NCI-H345 treated with DMSO at 0.1 percent for 48 hours (cell line): ENCODE measurements at regions not wholly inside any gene's neighbourhood (a gene's known extent, or its start where the extent isn't known, plus 50 kb on each side); places are given as distances from the start of the nearest gene placed in this dataset.

Source experiments
- DNase-seq: peaks from one replicate; lab custom pipeline; 2025; ENCODE audit not compliant: unreplicated experiment; lab: John Stamatoyannopoulos, UW

- peak; percentile 95 for DNase-seq
Observed at GRCh38 chr4:119933606-119934005, 133.0 kb downstream of the MAD2L1 start.

GRCh38 chr4:119932277-119932676 is 134.4 kb downstream of the MAD2L1 start:
- DNase-seq = no peak

- no peak for DNase-seq
Observed at GRCh38 chr4:119930546-119930945, 136.1 kb downstream of the MAD2L1 start.

- DNase-seq = no peak
Observed at GRCh38 chr4:119921830-119922229, 144.8 kb downstream of the MAD2L1 start.

GRCh38 chr4:119906277-119906676 is 160.4 kb downstream of the MAD2L1 start:
- DNase-seq = no peak

- DNase-seq = no peak
Observed at GRCh38 chr4:119898211-119898610, 168.4 kb downstream of the MAD2L1 start.

GRCh38 chr4:119897260-119897659 is 169.4 kb downstream of the MAD2L1 start:
- DNase-seq = no peak

GRCh38 chr4:119894650-119895208 is 171.9 kb downstream of the MAD2L1 start:
- DNase-seq = no peak

- no peak for DNase-seq
Observed at GRCh38 chr4:119873794-119874325, 192.8 kb downstream of the MAD2L1 start.

- DNase-seq = no peak
Observed at GRCh38 chr4:119873132-119873531, 193.5 kb downstream of the MAD2L1 start.

- no peak for DNase-seq
Observed at GRCh38 chr4:119872371-119873016, 194.2 kb downstream of the MAD2L1 start.

GRCh38 chr4:119870856-119871255 is 195.8 kb downstream of the MAD2L1 start:
- no peak for DNase-seq

- no peak for DNase-seq
Observed at GRCh38 chr4:119865789-119866188, 200.9 kb downstream of the MAD2L1 start.

- DNase-seq = no peak
Observed at GRCh38 chr4:119865389-119865788, 201.3 kb downstream of the MAD2L1 start.

GRCh38 chr4:119861731-119862130 is 204.9 kb downstream of the MAD2L1 start:
- DNase-seq = no peak

- no peak for DNase-seq
Observed at GRCh38 chr4:119858176-119858575, 208.5 kb downstream of the MAD2L1 start.

- DNase-seq = no peak
Observed at GRCh38 chr4:119854364-119854763, 212.3 kb downstream of the MAD2L1 start.

GRCh38 chr4:119851649-119852048 is 215.0 kb downstream of the MAD2L1 start:
- no peak for DNase-seq

- no peak for DNase-seq
Observed at GRCh38 chr4:119841361-119841760, 212.8 kb upstream of the PDE5A start.

GRCh38 chr4:119835613-119835910 is 207.0 kb upstream of the PDE5A start:
- DNase-seq = no peak

- DNase-seq = no peak
Observed at GRCh38 chr4:119834906-119835612, 206.5 kb upstream of the PDE5A start.

- DNase-seq = no peak
Observed at GRCh38 chr4:119833611-119834010, 205.0 kb upstream of the PDE5A start.
